ENCODE measurements at regions not wholly inside any gene's neighbourhood (a gene's known extent, or its start where the extent isn't known, plus 50 kb on each side); places are given as distances from the start of the nearest gene placed in this dataset.

- Histone ChIP-seq H3K4me1 (no peaks in the 10 kb centered on the region), H3K9me3 (no peaks in the 10 kb centered on the region), H3K4me3 (ENCODE audit: low read depth, low read length) (no peak overlapping the region), H3K27me3 (replicated peaks; ENCODE audit: control insufficient read depth, insufficient read depth, low read length) (no peaks in the 10 kb centered on the region), H3K36me3 (ENCODE audit: control insufficient read depth, insufficient read depth, low read length) (no peaks in the 10 kb centered on the region)
- CTCF ChIA-PET, result no interaction called here
- Mint-ChIP-seq H3K27ac (ENCODE audit: unreplicated experiment) (no peak overlapping the region), H3K4me1 (ENCODE audit: low read depth, unreplicated experiment) (no peaks in the 10 kb centered on the region), H3K36me3 (ENCODE audit: insufficient read depth, unreplicated experiment) (no peaks in the 10 kb centered on the region), H3K27me3 (ENCODE audit: insufficient read depth, unreplicated experiment) (no peaks in the 10 kb centered on the region), H3K9me3 (ENCODE audit: unreplicated experiment) (no peaks in the 10 kb centered on the region), H3K4me3 (ENCODE audit: unreplicated experiment) (no peak overlapping the region)
- POLR2A ChIA-PET, result no interaction called here
- intact Hi-C loops (cut with micrococcal nuclease; ENCODE audit: unreplicated experiment), result no loop called here
- no TSS peak for BruUV-seq (replicated peaks)
- DNase-seq, result no peak
- no peak for TF ChIP-seq CTCF (IDR thresholded peaks at IDR 0.05; ENCODE audit: insufficient read depth in 1 of 2, low read depth in 1 of 2, low read length in 1 of 2, severe bottlenecking in 1 of 2, unreplicated experiment in 1 of 2)
Observed at GRCh38 chr18:41226186-41226585, 728.8 kb upstream of the PIK3C3 start.

GRCh38 chr18:41216341-41217003 is 738.6 kb upstream of the PIK3C3 start:
- H3K27ac Mint-ChIP-seq (ENCODE audit: unreplicated experiment), result no peak overlapping the region
- no peaks in the 10 kb centered on the region for H3K9me3 Mint-ChIP-seq (ENCODE audit: unreplicated experiment)
- ChIA-PET CTCF (no interaction called here), POLR2A (no interaction called here)
- H3K4me3 Mint-ChIP-seq (ENCODE audit: unreplicated experiment), result no peak overlapping the region
- no peaks in the 10 kb centered on the region for H3K36me3 Mint-ChIP-seq (ENCODE audit: insufficient read depth, unreplicated experiment)
- Histone ChIP-seq H3K4me3 (ENCODE audit: low read depth, low read length) (no peak overlapping the region), H3K36me3 (ENCODE audit: control insufficient read depth, insufficient read depth, low read length) (no peaks in the 10 kb centered on the region), H3K4me1 (no peaks in the 10 kb centered on the region), H3K27me3 (replicated peaks; ENCODE audit: control insufficient read depth, insufficient read depth, low read length) (no peaks in the 10 kb centered on the region), H3K9me3 (no peaks in the 10 kb centered on the region)
- intact Hi-C loops (cut with micrococcal nuclease; ENCODE audit: unreplicated experiment), result no loop called here
- TF ChIP-seq CTCF (IDR thresholded peaks at IDR 0.05; ENCODE audit: insufficient read depth in 1 of 2, low read depth in 1 of 2, low read length in 1 of 2, severe bottlenecking in 1 of 2, unreplicated experiment in 1 of 2), result no peak
- BruUV-seq (replicated peaks), result no TSS peak
- DNase-seq, result no peak
- H3K27me3 Mint-ChIP-seq (ENCODE audit: insufficient read depth, unreplicated experiment), result peaks cover 2% of the 10 kb centered on the region
- H3K4me1 Mint-ChIP-seq (ENCODE audit: low read depth, unreplicated experiment), result no peaks in the 10 kb centered on the region

GRCh38 chr18:41207706-41208105 is 747.3 kb upstream of the PIK3C3 start:
- BruUV-seq (replicated peaks), result no TSS peak
- Mint-ChIP-seq H3K27me3 (ENCODE audit: insufficient read depth, unreplicated experiment) (no peaks in the 10 kb centered on the region), H3K4me1 (ENCODE audit: low read depth, unreplicated experiment) (no peaks in the 10 kb centered on the region), H3K4me3 (ENCODE audit: unreplicated experiment) (no peak overlapping the region), H3K9me3 (ENCODE audit: unreplicated experiment) (no peaks in the 10 kb centered on the region), H3K27ac (ENCODE audit: unreplicated experiment) (no peak overlapping the region), H3K36me3 (ENCODE audit: insufficient read depth, unreplicated experiment) (no peaks in the 10 kb centered on the region)
- intact Hi-C loops (cut with micrococcal nuclease; ENCODE audit: unreplicated experiment), result no loop called here
- H3K27me3 ChIP-seq (replicated peaks; ENCODE audit: control insufficient read depth, insufficient read depth, low read length), result no peaks in the 10 kb centered on the region
- H3K36me3 ChIP-seq (ENCODE audit: control insufficient read depth, insufficient read depth, low read length), result no peaks in the 10 kb centered on the region
- H3K9me3 ChIP-seq, result no peaks in the 10 kb centered on the region
- ChIA-PET CTCF (no interaction called here), POLR2A (no interaction called here)
- no peak for DNase-seq
- TF ChIP-seq CTCF (IDR thresholded peaks at IDR 0.05; ENCODE audit: insufficient read depth in 1 of 2, low read depth in 1 of 2, low read length in 1 of 2, severe bottlenecking in 1 of 2, unreplicated experiment in 1 of 2), result no peak
- no peaks in the 10 kb centered on the region for H3K4me1 ChIP-seq
- no peak overlapping the region for H3K4me3 ChIP-seq (ENCODE audit: low read depth, low read length)

Data from Caco-2 (cell line).